GM18499 (cell line): ENCODE measurements at regions not wholly inside any gene's neighbourhood (a gene's known extent, or its start where the extent isn't known, plus 50 kb on each side); places are given as distances from the start of the nearest gene placed in this dataset.
"Not testable (repeated sequence)": the region's sequence is repeated elsewhere in the genome, so short reads cannot be mapped to it uniquely, and the experiment has no call there.

Experiments used
- ATAC-seq: cut with Tn5 transposase; IDR thresholded peaks from one replicate; pipeline ENCODE4 v1.9.1; 2021; ENCODE audit warnings: moderate number of reproducible peaks; ENCODE audit not compliant: insufficient read depth, unreplicated experiment

GRCh38 chr2:146978577-146979555 is 866.0 kb upstream of the ACVR2A start:
- no peak for ATAC-seq

DNA sequence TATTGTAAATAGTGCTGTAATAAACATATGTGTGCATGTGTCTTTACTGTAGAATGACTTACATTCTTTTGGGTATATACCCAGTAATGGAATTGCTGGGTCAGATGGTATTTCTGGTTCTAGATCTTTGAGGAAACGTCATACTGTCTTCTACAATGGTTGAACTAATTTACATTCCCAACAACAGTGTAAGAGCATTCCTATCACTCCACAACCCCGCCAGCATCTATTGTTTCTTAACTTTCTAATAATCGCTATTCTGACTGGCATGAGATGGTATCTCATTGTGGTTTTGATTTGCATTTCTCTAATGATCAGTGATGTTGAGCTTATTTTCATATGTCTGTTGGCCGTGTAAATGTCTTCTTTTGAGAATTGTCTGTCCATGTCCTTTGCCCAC is 873.8 kb upstream of the ACVR2A start:
- not testable (repeated sequence) for ATAC-seq

GRCh38 chr2:146969703-146970102 is 875.1 kb upstream of the ACVR2A start:
- not testable (repeated sequence) for ATAC-seq

GRCh38 chr2:146964494-146964893 is 880.3 kb upstream of the ACVR2A start:
- ATAC-seq: no peak

DNA sequence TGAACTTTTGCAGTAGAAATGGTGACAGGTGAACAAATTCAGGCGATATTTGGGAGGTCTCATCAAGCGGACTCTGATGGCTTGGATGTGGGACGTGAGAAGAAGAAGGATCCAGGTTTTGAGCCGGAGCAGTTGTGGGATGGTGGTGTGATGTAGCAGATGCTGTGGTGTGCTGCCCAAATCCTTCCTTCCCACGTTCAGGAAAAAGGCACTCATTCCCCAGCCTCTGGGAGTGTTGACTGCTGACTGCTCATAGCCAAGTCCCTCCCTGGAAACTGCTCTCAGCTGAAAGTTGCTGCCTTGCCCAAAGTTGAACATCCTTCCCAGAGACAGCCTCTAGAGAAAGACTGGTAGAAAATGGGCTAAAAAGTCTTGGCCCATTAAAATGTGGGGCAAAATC is 890.3 kb upstream of the ACVR2A start:
- ATAC-seq: no peak

- no peak for ATAC-seq
Measured at GRCh38 chr2:146952696-146953095, 892.1 kb upstream of the ACVR2A start.

DNA sequence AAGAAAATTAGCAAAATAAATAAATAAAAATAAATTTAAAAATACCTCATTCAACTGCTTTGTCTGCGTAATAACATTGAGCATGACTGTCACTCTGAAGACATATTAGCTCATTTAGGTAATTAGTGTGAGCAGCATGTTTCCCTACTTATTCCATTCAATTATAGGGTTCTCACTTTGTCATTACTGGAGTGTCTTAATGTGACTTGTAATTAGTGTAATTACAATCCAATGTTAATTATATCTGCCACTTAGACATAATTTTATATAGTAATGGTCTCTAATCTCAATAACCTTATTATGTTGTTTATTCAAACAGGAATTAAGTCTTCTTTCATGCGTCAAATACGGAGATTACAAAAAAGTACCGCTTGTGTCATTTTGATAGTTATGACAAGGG is 893.9 kb upstream of the ACVR2A start:
- no peak for ATAC-seq

GRCh38 chr2:146950361-146950760 is 894.5 kb upstream of the ACVR2A start:
- no peak for ATAC-seq

DNA sequence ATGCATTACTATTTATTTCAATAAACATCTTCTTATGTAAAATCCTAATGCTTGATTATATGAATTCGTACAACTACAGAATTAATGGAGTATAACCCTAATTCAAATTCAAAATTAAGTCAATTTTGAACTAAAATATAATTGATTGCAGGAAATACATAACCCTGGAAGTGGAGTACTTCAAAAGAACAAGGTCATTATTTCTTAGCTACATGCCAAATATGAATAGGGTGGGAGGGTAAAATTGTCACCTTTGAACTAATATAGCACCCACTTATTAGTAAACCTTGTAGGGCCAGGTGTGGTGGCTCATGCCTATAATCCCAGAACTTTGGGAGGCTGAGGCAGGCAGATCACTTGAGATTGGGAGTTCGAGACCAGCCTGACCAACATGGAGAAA is 895.4 kb upstream of the ACVR2A start:
- ATAC-seq: no peak

DNA sequence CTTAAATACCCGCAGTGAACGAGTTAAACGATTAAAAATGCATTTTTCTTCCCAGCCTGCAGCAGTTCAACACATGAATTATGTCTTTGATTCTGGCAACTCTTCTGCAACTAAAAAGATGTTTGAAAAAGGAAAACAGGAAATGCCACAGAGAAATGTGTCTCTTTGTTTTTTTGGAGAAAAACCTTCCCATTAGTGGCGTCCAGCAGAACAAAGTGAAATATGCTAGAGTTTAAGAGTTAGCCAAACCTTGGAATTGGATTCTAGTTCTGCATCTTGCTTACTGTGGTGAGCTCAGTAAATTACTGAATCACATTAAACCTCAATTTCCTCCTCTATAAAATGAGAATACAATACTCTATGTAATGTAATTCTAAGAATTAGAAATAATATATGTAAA is 900.2 kb upstream of the ACVR2A start:
- no peak for ATAC-seq

GRCh38 chr2:146939991-146940685 is 904.7 kb upstream of the ACVR2A start:
- no peak for ATAC-seq

DNA sequence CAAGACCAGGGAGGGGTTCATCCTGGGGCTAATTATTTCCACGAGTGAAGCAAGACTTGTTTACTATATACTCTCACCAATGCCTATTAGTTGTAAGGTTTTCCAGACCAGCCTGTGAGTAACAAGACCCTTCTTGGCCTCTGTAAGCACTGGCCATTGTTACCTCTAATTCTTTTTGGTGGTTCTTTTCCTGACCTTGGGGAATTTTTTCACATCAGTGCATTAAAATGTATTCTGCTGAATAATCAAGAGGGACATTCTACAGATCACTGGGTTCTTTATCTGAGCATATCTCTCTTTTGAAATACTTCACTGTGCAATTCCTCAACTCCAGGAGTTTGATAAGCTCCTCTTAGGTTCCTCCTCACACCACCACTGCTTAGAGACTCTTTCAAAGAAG is 909.9 kb upstream of the ACVR2A start:
- no peak for ATAC-seq

- ATAC-seq: peak; percentile 54
Measured at GRCh38 chr2:146931109-146931508, 913.7 kb upstream of the ACVR2A start.

DNA sequence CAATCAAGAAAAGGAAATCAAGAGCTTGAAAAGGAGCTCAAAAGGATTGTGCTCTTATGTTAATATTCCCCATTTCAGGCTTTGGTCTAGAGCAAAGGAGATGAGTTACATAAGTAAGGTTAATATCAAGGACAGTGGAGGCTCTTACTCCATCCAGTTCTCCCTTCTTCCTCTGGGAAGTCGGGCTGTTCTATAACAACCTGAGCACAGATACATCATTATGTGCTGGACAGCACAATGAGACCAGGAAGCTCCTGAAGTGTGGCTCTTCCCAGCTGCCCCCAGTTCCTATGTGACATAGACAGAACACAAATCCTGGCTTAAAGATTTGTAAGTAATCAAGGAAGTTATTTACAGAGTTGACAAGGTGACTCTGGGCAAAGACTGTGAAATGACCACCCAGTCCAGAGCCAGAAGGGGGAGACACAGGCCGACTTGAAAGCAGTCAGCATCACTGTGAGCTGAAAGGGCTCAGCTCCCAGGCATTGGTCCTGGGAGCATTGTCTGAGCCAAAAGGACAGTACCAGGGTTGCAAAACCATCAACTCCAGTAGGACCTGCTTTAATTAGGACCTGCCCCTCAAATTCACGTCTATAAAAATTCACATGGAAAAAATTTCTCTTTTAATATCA is 917.6 kb upstream of the ACVR2A start:
- no peak for ATAC-seq

DNA sequence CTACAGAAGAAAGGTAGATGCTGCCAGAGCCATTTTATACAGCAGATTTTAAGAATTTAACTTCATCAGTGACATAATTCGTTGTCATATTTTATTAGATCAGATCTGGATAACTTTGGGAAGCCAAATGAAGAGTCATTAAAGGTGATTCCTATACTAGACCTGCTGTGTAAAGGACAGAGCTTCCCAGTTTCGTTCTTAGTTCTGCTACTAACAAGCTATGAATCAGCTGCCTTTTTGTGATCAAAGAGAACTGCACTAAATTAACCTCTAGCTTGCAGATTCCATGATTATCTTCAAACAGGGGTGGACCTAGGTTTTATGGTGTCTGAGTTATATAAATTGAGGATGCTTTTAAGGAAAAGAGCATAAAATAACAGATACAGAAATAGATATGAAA is 926.5 kb upstream of the ACVR2A start:
- ATAC-seq: no peak

- no peak for ATAC-seq
Measured at GRCh38 chr2:146917431-146918042, 927.3 kb upstream of the ACVR2A start.

GRCh38 chr2:146916914-146917313 is 927.9 kb upstream of the ACVR2A start:
- no peak for ATAC-seq

DNA sequence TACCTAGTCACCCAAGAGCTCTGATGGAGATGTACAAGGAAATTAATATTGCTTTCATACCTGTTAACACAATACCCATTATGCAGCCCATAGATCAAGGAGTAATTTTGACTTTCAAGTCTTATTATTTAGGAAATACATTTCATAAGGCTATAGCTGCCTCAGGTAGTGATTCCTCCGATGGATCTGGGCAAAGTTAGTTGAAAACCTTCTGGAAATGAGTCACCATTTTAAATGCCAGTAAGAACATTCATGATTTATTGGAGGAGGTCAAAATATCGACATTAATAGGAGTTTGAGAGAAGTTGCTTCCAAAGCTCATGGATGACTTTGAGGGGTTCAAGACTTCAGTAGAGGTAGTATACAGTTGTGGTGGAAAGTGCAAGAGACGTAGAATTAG is 931.4 kb upstream of the ACVR2A start:
- ATAC-seq: no peak

DNA sequence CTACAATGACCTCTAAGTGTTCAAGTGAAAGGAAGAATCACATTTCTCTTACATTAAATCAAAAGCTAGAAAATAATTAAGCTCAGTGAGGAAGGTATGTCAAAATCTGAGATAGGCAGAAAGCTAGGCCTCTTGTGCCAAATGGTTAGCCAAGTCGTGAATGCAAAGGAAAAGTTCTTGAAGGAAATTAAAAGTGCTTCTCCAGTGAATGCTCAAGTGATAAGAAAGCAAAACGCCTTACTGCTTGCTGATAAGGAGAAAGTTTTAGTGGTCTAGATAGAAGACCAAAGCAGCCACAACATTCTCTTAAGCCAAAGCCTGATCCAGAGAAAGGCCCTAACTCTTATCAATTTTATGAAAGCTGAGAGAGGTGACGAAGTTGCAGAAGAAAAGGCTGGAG is 932.3 kb upstream of the ACVR2A start:
- no peak for ATAC-seq

DNA sequence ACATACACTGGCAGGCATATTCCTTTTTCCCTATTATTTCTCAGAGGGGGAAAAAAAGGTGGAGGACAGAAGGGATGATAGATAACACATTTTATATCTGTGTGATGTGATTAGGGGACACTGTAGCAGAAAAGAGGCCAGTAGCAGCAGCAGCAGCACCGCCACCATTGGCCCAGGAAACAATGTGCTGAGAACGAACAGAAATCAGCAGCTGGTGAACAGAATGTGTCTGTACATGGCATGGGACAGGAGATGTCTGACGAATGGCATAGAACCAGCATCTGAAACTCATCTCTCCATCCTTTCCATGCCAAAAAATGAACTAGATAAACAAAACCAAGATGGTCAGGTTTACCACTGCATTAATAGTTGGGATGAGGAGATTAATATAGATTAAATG is 936.1 kb upstream of the ACVR2A start:
- ATAC-seq: no peak

DNA sequence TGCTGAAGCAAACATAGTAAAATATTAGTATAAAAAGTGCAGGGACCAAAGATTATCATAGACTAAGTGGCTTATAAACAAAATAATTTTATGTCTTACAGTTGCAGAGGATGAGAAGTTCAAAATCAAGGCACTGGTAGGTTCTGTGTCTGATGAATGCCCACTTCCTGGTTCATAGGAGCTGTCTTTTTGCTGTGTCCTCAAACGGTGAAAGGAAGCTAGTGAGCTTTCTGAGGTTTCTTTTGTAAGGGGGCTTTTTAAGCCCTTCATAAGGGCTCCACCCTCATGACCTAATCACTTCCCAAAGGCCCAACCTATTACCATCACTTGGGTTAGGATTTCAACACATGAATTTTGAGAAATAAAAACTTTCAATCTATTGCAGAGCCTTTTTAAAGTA is 946.7 kb upstream of the ACVR2A start:
- no peak for ATAC-seq
